Muscle of leg (tissue), 3 donors: ENCODE measurements at regions not wholly inside any gene's neighbourhood (a gene's known extent, or its start where the extent isn't known, plus 50 kb on each side); places are given as distances from the start of the nearest gene placed in this dataset.

Experiments
- DNase-seq: peaks from one replicate; pipeline ENCODE4 v3.0.0; 2013
- H3K27ac ChIP-seq: one replicate; pipeline ENCODE4 v1.5.1; 2013; ENCODE audit warnings: mild to moderate bottlenecking, low read length, control low read depth
- H3K27me3 ChIP-seq: one replicate; pipeline ENCODE4 v1.6.1; 2013; ENCODE audit warnings: low read length; ENCODE audit not compliant: control insufficient read depth, insufficient read depth
- H3K36me3 ChIP-seq: one replicate; pipeline ENCODE4 v1.6.1; 2013; ENCODE audit warnings: low read length; ENCODE audit not compliant: control insufficient read depth, insufficient read depth
- H3K4me1 ChIP-seq: one replicate; pipeline ENCODE4 v1.6.1; 2013; ENCODE audit warnings: low read length; ENCODE audit not compliant: control insufficient read depth, insufficient read depth
- H3K4me3 ChIP-seq: one replicate; pipeline ENCODE4 v1.5.1; 2013; ENCODE audit warnings: low read length, control low read depth
- H3K9me3 ChIP-seq: replicated peaks from 2 replicates; pipeline ENCODE4 v1.6.1; 2013; ENCODE audit warnings: low read depth, low read length; ENCODE audit not compliant: control insufficient read depth
- WGBS: methylation state at CpG from one replicate; pipeline ENCODE4 v1.1.5; 2013; ENCODE audit warnings: missing lambda C conversion rate; ENCODE audit not compliant: insufficient coverage; 5-methylcytosine and 5-hydroxymethylcytosine counted together

DNA sequence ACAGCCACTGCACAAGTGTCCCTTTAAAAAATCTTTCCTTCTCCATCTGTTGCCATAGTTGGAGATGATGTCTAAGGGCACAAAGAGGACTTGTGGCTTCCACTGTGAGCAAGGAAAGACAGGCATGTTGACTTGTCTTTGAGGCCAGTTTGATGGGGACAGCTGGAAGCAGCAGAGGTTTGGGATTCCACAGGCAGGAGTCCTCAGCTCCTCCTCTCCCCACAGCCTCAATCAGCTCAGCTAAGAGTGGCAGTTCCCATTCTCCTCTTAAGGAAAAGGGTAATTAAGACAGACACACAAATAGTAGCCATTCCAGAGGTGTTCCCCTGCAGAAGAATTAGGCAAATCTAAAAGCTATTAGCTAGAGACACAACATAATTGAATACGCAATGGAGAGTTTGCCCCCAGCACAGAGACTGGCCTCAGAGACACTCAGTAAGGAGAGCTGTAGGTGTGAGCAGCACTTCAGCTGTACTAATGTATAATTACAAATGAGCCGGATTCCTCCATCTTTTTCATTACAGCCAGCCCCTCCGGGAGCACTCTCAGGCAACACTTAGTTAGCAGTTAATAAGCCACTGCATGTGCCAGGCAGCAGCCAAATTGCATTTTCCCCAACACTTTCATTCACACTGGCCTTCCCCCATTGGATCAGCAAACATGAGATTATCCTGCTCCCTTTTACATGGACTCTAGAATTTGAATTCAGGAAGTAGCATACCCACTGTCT lies 434.0 kb downstream of the FOXO1 start:
- Histone ChIP-seq H3K4me3 (no peak overlapping the region), H3K4me1 (peaks cover 49% of the 10 kb centered on the region), H3K36me3 (no peaks in the 10 kb centered on the region), H3K9me3 (no peaks in the 10 kb centered on the region), H3K27me3 (no peaks in the 10 kb centered on the region), H3K27ac (peak overlapping the region; percentile 74)
- DNase-seq, result peak; percentile 71
- WGBS, result 81% methylated on average over 2 of the region's 3 CpGs

DNA sequence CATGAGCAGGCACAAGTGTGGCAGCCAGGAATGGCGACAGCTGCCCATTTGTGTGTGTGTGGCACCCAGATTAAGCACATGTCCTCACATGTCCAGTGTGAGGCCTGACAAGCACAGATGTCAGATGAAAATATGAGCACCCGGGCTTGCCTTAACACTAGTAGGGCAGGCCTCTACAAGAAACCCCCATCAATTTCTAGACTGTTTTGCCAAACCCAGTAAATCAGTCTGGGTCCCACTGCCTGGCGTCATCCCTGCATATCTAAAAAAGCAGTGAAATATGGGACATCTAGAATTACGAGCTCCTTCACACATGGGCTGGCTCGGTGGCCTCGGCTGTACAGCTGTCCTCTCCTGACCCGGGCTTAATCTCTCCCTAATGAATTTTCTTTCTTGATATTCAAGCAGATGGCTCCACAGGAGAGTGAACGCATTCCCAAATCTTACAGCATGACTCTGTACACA lies 432.7 kb downstream of the FOXO1 start:
- Histone ChIP-seq H3K4me1 (peaks cover 49% of the 10 kb centered on the region), H3K9me3 (no peaks in the 10 kb centered on the region), H3K27me3 (no peaks in the 10 kb centered on the region), H3K27ac (peak overlapping the region; percentile 74), H3K4me3 (no peak overlapping the region), H3K36me3 (no peaks in the 10 kb centered on the region)
- WGBS, result 61% methylated on average over 2 of the region's 8 CpGs
- DNase-seq, result peak; percentile 92

DNA sequence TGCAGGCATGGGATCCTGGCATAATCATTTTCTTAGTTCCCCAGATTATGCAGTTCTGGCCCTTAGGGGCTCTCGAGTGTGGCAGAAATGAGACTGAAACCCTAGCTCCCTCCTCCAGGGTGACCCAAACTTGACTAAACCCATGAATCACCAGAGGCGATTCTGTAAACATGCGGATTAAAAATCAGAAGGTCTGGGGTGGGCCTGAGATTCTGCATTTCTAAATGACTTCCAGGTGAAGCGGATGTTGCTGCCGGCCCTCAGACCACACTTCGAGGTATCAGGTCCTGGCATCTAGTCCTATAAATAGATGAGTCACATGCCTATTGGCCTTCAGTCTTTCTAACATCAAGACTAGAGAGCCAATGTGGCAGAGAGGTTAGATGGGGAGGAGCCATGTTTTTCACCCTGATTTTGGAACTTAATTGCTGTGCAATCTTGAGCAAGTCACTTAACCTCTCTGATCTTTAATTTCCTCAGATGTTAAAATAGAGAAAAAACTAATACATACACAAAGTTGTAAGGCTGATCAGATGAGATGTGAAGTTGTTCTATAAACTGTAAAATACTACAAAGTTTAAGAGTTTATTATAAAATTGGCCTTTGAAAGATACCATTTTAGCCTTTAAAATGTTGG lies 431.2 kb downstream of the FOXO1 start:
- H3K27ac ChIP-seq, result no peak overlapping the region
- no peak overlapping the region for H3K4me3 ChIP-seq
- H3K27me3 ChIP-seq, result no peaks in the 10 kb centered on the region
- 80% methylated on average over 3 of the region's 6 CpGs for WGBS
- H3K36me3 ChIP-seq, result no peaks in the 10 kb centered on the region
- no peaks in the 10 kb centered on the region for H3K9me3 ChIP-seq
- H3K4me1 ChIP-seq, result peaks cover 49% of the 10 kb centered on the region
- no peak for DNase-seq

DNA sequence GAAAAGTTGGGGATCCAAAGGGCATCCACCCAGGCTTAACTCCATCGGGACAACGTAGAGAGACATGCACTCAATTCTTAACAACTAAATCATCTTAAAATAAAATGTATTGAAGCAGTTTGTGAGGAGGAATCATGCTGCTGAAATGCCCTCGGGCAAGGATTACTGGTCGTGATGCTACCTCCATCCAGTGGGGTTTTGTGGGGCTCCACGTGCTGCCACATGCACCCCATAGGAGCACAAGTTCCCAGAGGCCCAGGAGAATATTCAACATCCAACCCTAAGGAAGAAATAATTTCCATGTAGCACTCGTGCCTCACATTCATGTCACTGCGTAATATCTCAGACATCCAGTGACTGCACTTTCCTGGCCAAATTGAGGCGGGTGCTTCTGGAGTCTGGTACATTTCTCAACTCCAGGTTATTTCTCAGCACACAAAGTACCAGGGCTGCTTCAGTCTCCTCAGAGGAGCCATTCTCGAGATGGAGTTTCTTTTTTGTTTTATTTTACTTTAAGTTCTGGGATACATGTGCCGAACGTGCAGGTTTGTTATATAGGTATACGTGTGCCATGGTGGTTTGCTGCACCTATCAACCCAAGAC lies 429.8 kb downstream of the FOXO1 start:
- Histone ChIP-seq H3K27me3 (no peaks in the 10 kb centered on the region), H3K4me1 (peaks cover 46% of the 10 kb centered on the region), H3K36me3 (no peaks in the 10 kb centered on the region), H3K27ac (no peak overlapping the region), H3K4me3 (no peak overlapping the region), H3K9me3 (no peaks in the 10 kb centered on the region)
- DNase-seq, result no peak
- WGBS, result 94% methylated on average over 2 of the region's 12 CpGs

DNA sequence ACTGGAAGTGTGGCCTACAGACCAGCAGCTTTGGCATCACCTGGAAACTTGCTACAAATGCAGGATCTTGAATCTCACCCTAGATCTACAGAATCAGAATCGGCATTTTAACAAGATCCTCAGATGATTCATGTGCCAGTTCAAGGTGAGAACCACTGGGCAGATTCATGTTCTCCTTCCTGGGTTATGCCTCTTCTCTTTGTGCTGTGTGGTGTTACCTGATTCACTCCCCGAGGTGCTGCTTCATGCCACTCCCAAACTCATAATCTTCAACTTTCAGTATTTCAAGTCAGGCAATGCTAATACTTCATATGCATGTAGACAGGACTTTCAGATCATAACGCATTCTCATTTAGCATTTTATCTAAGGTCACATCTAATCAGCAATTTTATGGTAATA lies 427.7 kb downstream of the FOXO1 start:
- no peak overlapping the region for H3K27ac ChIP-seq
- WGBS, result 100% methylated on average over 1 of the region's 3 CpGs

DNA sequence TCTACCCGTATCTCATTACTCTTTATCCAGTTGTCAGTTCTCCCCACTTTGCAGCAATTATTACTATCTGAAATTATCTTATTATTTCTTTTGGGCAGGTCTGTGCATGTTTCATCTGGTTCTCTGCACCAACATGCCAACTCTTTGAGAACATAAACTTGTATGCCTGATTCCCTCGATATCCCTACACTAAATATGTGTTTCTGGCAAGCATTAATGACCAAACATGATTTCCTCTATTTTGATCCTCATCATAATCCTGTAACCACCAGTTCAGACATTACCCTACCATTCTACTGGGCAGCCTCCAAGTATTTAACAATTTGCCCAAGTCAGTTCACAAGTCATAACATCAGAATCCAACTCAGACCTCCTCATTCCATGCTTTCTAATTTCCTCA lies 426.1 kb downstream of the FOXO1 start:
- H3K27ac ChIP-seq, result no peak overlapping the region
- no peak for DNase-seq
- no peaks in the 10 kb centered on the region for H3K9me3 ChIP-seq
- H3K4me1 ChIP-seq, result peaks cover 9% of the 10 kb centered on the region
- H3K36me3 ChIP-seq, result no peaks in the 10 kb centered on the region
- no peaks in the 10 kb centered on the region for H3K27me3 ChIP-seq
- no peak overlapping the region for H3K4me3 ChIP-seq
- 86% methylated on average over 1 of the region's 2 CpGs for WGBS

More for the DNA sequence above, 427.7 kb downstream of the FOXO1 start:
- no peaks in the 10 kb centered on the region for H3K27me3 ChIP-seq
- peaks cover 25% of the 10 kb centered on the region for H3K4me1 ChIP-seq
- no peak overlapping the region for H3K4me3 ChIP-seq
- H3K9me3 ChIP-seq, result no peaks in the 10 kb centered on the region
- DNase-seq, result no peak
- H3K36me3 ChIP-seq, result no peaks in the 10 kb centered on the region

DNA sequence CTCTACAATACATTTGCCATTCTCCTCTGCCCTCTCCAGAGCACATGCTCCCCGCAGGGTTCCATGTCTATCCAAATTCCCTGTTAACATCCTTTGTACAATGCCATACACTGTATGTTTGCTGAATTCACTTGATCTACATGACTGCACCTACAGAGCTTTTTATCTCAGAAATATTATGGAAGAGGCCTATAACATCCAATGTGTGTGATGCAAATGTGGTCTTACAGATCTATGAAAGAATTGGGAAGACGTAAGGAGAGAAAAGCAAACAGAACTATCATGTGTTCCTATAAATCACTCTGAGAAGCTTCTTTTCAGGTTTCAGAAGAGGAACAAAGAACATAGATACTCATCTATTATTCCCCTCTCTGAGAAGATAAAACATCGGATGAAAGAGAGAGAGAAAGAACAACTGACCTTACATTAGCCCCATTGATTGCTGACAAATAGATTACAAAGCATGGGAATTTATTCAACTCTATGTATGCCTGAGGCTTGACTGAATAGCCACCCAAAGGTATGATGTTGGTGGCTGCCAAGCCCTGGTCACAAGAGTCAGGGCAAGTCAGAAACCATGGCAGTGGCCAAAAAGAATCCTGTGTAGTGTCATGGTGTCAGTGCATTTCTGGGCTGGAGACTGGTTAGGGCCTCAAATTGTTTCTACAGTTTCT lies 425.2 kb downstream of the FOXO1 start:
- no peaks in the 10 kb centered on the region for H3K9me3 ChIP-seq
- no peaks in the 10 kb centered on the region for H3K36me3 ChIP-seq
- peaks cover 4% of the 10 kb centered on the region for H3K4me1 ChIP-seq
- 100% methylated on average over 1 of the region's 3 CpGs for whole genome bisulfite sequencing
- H3K4me3 ChIP-seq, result no peak overlapping the region
- H3K27ac ChIP-seq, result no peak overlapping the region
- no peaks in the 10 kb centered on the region for H3K27me3 ChIP-seq
- DNase-seq, result no peak

DNA sequence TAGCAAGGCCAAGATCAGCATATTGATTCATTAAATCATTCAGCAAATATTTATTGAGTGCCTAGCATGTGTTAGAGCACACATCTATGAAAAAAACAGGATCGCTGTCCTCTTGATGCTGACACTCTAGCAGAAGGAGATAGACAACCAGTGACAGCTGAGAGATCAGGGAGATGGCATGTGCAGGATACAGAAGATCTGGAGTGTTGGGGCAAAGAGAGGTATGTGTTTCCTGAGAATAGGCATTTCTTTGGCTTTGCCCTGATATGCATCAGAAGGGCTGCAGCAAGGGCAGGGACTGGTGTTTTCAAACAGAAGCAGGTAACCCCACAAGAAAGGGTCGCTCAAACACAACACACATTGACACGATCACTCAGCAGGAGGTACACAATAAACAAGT lies 423.4 kb downstream of the FOXO1 start:
- Histone ChIP-seq H3K4me3 (no peak overlapping the region), H3K4me1 (no peaks in the 10 kb centered on the region), H3K27me3 (no peaks in the 10 kb centered on the region), H3K36me3 (no peaks in the 10 kb centered on the region), H3K27ac (no peak overlapping the region), H3K9me3 (no peaks in the 10 kb centered on the region)
- WGBS, result 100% methylated on average over 1 of the region's 3 CpGs
- DNase-seq, result no peak

DNA sequence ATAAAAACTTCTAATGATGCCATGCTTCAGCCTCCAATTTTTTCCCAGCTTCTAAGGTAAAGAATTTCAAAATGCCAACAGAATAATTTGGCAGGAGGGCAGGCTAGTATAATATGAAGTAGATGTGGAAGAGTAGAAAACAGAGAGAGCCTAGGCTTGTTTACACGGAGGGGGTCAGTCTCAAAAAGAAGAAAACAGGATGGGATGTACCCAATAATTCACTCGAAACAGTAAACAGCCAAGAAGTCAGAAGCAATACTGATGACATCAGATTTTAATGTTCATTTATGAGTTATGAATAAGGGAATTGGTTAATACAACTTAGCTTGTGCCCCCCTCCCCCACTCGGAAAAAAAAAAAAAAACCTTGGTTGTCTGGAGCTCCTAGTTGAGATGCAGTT lies 422.5 kb downstream of the FOXO1 start:
- Histone ChIP-seq H3K36me3 (no peaks in the 10 kb centered on the region), H3K4me1 (no peaks in the 10 kb centered on the region), H3K4me3 (no peak overlapping the region), H3K27me3 (no peaks in the 10 kb centered on the region), H3K9me3 (no peaks in the 10 kb centered on the region), H3K27ac (no peak overlapping the region)
- WGBS, result no CpG with 5 or more reads among the region's 3 CpGs
- DNase-seq, result no peak

DNA sequence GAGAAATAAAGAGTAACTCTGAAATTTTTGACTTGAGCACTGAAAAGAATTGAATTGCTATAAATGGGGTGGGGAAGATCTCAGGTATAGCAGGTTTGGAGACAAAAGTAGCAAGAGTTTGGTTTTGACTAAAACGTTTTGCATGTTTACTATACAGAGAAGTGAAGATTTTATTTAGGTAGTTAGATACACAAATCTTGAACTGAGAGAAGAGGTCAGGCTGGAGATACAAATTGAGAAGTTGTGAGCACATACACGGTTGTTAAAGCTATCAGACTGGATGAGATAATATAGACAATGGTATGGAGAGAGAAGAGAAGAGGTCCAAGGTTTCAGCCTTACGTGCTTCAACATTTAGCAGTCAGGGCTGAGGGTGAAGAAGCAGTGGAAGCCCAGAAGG lies 420.9 kb downstream of the FOXO1 start:
- Histone ChIP-seq H3K27me3 (no peaks in the 10 kb centered on the region), H3K27ac (no peak overlapping the region), H3K9me3 (no peaks in the 10 kb centered on the region), H3K4me3 (no peak overlapping the region), H3K4me1 (no peaks in the 10 kb centered on the region), H3K36me3 (no peaks in the 10 kb centered on the region)
- no peak for DNase-seq
- 62% methylated on average over 3 of the region's 3 CpGs for WGBS
